Ishikawa (cell line): ENCODE measurements at regions not wholly inside any gene's neighbourhood (a gene's known extent, or its start where the extent isn't known, plus 50 kb on each side); places are given as distances from the start of the nearest gene placed in this dataset.
A peak's percentile ranks its signal among the peaks of the same experiment; 100 is the strongest.

ENCODE experiments used
- CEBPB ChIP-seq: IDR thresholded peaks from 2 replicates; pipeline ENCODE4 v1.6.1; 2012
- CREB1 ChIP-seq: IDR thresholded peaks from 2 replicates; pipeline ENCODE4 v1.6.1; 2012; ENCODE audit warnings: low read depth
- EGR1 ChIP-seq: IDR thresholded peaks from 2 replicates; pipeline ENCODE4 v1.6.1; 2012
- EP300 ChIP-seq: IDR thresholded peaks from 2 replicates; pipeline ENCODE4 v1.6.1; 2012; ENCODE audit warnings: borderline replicate concordance
- FOXM1 ChIP-seq: IDR thresholded peaks from 2 replicates; pipeline ENCODE4 v1.6.1; 2012; ENCODE audit warnings: low read depth, borderline replicate concordance
- NFIC ChIP-seq: IDR thresholded peaks from 2 replicates; pipeline ENCODE4 v1.6.1; 2012
- RAD21 ChIP-seq: IDR thresholded peaks from 2 replicates; pipeline ENCODE4 v1.6.1; 2012; ENCODE audit warnings: low read depth
- TAF1 ChIP-seq: IDR thresholded peaks from 2 replicates; pipeline ENCODE4 v1.6.1; 2012; ENCODE audit warnings: low read depth, mild to moderate bottlenecking
- TCF12 ChIP-seq: IDR thresholded peaks from 2 replicates; pipeline ENCODE4 v1.6.1; 2012; ENCODE audit warnings: low read depth
- TEAD4 ChIP-seq: IDR thresholded peaks from 2 replicates; pipeline ENCODE4 v1.6.1; 2012
- YY1 ChIP-seq: IDR thresholded peaks from 2 replicates; pipeline ENCODE4 v1.6.1; 2012; ENCODE audit warnings: low read depth
- ZBTB7A ChIP-seq: IDR thresholded peaks from 2 replicates; pipeline ENCODE4 v1.6.1; 2012; ENCODE audit warnings: low read depth
- TF ChIP-seq, protein P1 (sequence below): IDR thresholded peaks from 2 replicates; pipeline ENCODE4 v1.6.1; 2012
- TF ChIP-seq, protein P2 (sequence below): IDR thresholded peaks from 2 replicates; pipeline ENCODE4 v1.6.1; 2012; ENCODE audit warnings: low read depth, mild to moderate bottlenecking
- TF ChIP-seq, protein P3 (sequence below): IDR thresholded peaks from 2 replicates; pipeline ENCODE4 v1.6.1; 2012

DNA sequence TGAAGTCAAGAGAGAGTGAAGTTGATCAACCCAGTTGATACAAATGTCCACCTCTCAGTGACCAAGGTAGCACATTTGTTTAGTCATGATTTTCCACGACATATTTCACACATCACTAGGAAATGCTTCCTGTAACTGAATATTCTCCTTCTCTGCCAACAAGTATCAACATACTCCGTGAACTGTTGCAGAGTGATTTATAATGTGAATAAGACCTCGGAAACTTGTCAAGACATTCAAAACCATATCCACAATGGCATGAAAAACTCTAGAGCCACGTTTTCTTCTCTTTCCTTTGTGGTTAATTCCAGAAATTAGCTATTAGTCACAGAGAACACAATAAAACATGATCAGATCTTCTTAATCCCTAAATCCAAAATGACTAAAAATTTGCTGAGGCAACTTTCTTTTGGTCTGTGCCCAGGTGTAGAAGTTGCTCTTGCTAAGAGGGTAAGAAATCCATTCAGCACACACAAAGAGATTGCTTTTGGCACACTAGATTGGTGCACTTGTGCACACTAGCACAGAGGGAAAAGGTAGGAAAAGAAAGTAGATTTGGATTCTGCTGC is 244.3 kb upstream of the NRIP1 start:
- TF ChIP-seq NFIC, result 0 out of 2 replicates have a peak, but pooled peaks have one; percentile 39
- TF ChIP-seq YY1, result no peak
- TF ChIP-seq RAD21, result no peak
- TF ChIP-seq EP300, result peak; percentile 75; the same call in 1 of the 2 replicates
- TF ChIP-seq TCF12, result no peak

DNA sequence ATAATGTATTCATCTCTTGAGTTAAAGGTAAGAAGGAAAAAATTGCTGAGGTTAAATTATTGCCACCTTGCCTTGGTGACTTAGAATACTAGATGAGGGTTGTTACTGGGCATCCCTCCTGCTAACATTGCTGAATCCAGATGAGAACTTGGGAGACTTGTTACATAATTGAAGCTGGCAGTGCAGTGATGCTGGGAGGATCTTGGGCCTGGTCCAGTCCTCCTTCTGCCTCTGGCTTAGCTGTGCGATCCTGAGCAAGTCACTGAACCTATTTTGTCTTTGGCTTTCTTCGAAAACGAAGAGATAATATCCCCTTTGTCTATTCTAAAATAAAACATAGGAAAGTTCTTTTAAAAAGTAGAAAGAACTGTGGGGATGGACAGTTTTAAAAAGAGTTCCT is 244.9 kb upstream of the NRIP1 start:
- TF ChIP-seq EGR1, result no peak
- no peak for TF ChIP-seq CREB1
- TF ChIP-seq, protein P1, sequence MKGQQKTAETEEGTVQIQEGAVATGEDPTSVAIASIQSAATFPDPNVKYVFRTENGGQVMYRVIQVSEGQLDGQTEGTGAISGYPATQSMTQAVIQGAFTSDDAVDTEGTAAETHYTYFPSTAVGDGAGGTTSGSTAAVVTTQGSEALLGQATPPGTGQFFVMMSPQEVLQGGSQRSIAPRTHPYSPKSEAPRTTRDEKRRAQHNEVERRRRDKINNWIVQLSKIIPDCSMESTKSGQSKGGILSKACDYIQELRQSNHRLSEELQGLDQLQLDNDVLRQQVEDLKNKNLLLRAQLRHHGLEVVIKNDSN, result no peak
- no peak for TF ChIP-seq FOXM1
- TF ChIP-seq, protein P2, sequence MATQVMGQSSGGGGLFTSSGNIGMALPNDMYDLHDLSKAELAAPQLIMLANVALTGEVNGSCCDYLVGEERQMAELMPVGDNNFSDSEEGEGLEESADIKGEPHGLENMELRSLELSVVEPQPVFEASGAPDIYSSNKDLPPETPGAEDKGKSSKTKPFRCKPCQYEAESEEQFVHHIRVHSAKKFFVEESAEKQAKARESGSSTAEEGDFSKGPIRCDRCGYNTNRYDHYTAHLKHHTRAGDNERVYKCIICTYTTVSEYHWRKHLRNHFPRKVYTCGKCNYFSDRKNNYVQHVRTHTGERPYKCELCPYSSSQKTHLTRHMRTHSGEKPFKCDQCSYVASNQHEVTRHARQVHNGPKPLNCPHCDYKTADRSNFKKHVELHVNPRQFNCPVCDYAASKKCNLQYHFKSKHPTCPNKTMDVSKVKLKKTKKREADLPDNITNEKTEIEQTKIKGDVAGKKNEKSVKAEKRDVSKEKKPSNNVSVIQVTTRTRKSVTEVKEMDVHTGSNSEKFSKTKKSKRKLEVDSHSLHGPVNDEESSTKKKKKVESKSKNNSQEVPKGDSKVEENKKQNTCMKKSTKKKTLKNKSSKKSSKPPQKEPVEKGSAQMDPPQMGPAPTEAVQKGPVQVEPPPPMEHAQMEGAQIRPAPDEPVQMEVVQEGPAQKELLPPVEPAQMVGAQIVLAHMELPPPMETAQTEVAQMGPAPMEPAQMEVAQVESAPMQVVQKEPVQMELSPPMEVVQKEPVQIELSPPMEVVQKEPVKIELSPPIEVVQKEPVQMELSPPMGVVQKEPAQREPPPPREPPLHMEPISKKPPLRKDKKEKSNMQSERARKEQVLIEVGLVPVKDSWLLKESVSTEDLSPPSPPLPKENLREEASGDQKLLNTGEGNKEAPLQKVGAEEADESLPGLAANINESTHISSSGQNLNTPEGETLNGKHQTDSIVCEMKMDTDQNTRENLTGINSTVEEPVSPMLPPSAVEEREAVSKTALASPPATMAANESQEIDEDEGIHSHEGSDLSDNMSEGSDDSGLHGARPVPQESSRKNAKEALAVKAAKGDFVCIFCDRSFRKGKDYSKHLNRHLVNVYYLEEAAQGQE, result no peak
- TF ChIP-seq EP300, result no peak
- TF ChIP-seq ZBTB7A, result no peak
- TF ChIP-seq, protein P3, sequence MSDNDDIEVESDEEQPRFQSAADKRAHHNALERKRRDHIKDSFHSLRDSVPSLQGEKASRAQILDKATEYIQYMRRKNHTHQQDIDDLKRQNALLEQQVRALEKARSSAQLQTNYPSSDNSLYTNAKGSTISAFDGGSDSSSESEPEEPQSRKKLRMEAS, result no peak
- TF ChIP-seq TAF1, result no peak
- TF ChIP-seq CEBPB, result no peak
- TF ChIP-seq TCF12, result no peak
- TF ChIP-seq RAD21, result no peak
- TF ChIP-seq NFIC, result no peak
- no peak for TF ChIP-seq TEAD4
- TF ChIP-seq YY1, result no peak

DNA sequence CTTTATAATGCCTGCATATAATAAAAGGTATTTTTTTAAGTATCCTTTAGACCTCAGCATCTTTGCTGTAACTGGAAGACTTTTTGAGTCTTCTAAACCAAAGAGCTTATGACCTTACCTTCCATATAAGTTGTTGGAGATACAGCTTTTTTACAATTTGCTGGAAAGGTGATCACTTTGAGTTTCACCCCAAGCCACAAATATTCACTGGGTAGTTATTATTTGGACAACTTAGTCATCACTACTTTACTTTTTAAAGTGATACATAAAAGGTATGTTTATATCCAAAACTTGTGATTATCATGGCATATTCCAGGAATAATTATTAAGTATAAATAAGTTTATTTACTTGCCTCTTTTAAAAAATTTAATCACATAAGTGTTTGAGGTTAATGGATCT is 246.7 kb upstream of the NRIP1 start:
- no peak for TF ChIP-seq CREB1
- TF ChIP-seq TAF1, result no peak
- no peak for TF ChIP-seq TEAD4

DNA sequence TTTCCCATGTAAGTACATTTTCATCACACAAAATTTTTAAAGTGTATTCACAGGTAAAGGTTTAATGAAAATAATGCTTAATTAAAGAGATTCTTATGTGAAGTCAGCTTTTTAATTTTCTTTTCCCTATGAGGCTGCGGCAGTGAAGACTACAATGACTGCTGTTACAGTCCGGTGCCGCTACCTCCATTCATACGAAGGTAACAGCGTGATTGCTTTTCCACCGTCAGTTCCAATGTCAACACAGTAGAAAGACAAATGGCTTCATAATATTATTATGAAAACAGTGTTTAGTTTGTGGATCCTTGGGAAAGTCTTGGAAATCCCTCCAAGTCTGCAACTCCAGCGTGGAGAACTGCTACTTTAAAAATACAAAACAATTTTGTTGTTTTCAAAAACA is 254.9 kb upstream of the NRIP1 start:
- TF ChIP-seq TEAD4 (no peak), EP300 (no peak), CEBPB (no peak), NFIC (no peak), YY1 (no peak), EGR1 (no peak), ZBTB7A (no peak), TCF12 (no peak), FOXM1 (no peak), TAF1 (no peak)
- TF ChIP-seq, protein P1, result no peak

DNA sequence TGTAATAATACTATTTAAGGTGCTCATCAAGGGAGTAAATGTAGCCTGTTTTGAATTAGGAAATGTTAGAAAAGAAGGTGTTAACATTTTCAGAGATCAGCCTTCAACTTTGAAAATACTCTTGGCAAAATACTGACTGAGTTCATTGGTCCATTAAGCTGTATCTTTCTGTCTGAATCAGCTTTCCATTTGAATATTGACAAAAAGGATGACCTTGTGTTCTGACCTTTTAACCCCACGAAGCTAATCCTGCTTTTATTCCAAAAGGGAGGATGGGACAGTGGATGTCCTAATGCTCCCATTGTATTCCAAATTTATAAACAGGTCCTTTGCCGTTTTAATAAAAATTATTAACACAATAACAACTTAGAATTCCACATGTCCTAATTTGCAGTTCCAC is 259.7 kb upstream of the NRIP1 start:
- TF ChIP-seq, protein P3, result no peak
- TF ChIP-seq NFIC (no peak), CEBPB (no peak), RAD21 (no peak), ZBTB7A (no peak), EP300 (no peak), TAF1 (no peak), TEAD4 (no peak), TCF12 (no peak), FOXM1 (no peak), EGR1 (no peak), CREB1 (no peak)
- TF ChIP-seq, protein P1, result no peak
- TF ChIP-seq, protein P2, result no peak
